ENCODE measurements at regions not wholly inside any gene's neighbourhood (a gene's known extent, or its start where the extent isn't known, plus 50 kb on each side); places are given as distances from the start of the nearest gene placed in this dataset.

DNA sequence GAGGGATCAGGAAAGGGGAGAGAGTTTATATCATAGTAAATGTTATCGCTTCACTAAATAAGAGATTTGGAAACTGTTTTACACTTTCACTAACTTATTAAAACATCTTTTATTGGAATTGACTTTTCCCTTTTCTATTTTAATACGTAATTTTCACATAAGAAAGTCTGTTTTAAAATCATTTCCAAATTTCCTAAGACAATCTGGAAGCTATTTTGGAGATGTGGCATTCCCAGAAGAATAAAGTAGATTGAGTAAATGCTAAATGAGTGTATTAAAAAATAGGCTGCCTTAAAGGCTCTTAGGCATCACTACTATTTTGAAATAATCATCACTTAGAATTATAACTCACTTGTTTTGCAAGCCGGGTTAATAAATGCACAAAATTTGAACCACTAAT, 763.5 kb downstream of the EDEM1 start:
- no peak for TF ChIP-seq POLR2A (IDR thresholded peaks at IDR 0.05)
- no peak for TF ChIP-seq EP300 (IDR thresholded peaks at IDR 0.05)
- no peak for TF ChIP-seq CTCF (IDR thresholded peaks at IDR 0.05)
- WGBS, 3 donors, result 79 to 86% (median 86%) methylated on average over 3 of the region's 3 CpGs
- Histone ChIP-seq H3K27me3 (no peaks in the 10 kb centered on the region), H3K36me3 (no peaks in the 10 kb centered on the region), H3K4me1 (ENCODE audit: insufficient read depth) (no peaks in the 10 kb centered on the region), H3K9me3 (no peaks in the 10 kb centered on the region), H3K4me3 (no peak overlapping the region), H3K27ac (no peak overlapping the region)
- intact Hi-C loops (cut with DNase I), result no loop called here
- DNase-seq, result no peak

GRCh38 chr3:5972586-5972985, 785.1 kb downstream of the EDEM1 start:
- Histone ChIP-seq H3K27ac (no peak overlapping the region), H3K36me3 (no peaks in the 10 kb centered on the region), H3K4me1 (ENCODE audit: insufficient read depth) (no peaks in the 10 kb centered on the region), H3K27me3 (no peaks in the 10 kb centered on the region), H3K4me3 (no peak overlapping the region), H3K9me3 (no peaks in the 10 kb centered on the region)
- intact Hi-C loops (cut with DNase I), result no loop called here
- no peak for DNase-seq
- 46 to 59% (median 48%) methylated on average over 5 of the region's 5 CpGs for WGBS, 3 donors
- TF ChIP-seq POLR2A (IDR thresholded peaks at IDR 0.05), result no peak
- TF ChIP-seq EP300 (IDR thresholded peaks at IDR 0.05), result no peak
- TF ChIP-seq CTCF (IDR thresholded peaks at IDR 0.05), result no peak

DNA sequence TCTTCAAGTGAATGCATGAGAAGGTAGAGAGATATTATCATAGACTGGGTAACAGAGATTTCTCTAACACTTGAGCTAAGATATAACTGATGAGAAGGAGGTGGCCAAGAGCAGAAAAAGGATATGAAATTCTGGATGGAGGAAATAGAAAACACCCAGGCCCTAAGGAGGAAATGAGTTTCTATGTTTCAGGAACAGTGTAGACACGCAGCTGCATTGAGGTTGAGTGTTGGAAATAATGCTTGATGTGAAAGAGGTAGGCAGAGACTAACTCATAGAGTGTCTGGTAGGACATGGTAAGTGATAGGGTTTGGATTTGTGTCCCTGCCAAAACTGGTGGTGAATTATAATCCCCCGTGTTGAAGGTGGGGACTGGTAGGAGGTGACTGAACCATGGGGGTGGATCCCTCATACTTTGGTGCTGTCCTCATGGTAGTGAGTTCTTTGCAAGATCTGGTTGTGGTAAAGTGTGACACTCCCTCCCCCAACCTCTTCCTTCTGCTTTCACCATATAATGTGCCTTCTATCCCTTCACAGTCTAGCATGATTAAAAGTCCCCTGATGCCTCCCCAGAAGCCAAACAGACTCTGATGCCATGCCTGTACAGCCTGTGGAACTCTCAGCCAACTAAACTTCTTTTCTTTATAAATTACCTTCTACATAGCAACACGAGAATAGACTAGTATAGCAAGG, 787.3 kb downstream of the EDEM1 start:
- Histone ChIP-seq H3K36me3 (no peaks in the 10 kb centered on the region), H3K4me3 (no peak overlapping the region), H3K27ac (no peak overlapping the region), H3K27me3 (no peaks in the 10 kb centered on the region), H3K4me1 (ENCODE audit: insufficient read depth) (no peaks in the 10 kb centered on the region), H3K9me3 (no peaks in the 10 kb centered on the region)
- TF ChIP-seq EP300 (IDR thresholded peaks at IDR 0.05), result no peak
- TF ChIP-seq POLR2A (IDR thresholded peaks at IDR 0.05), result no peak
- no peak for TF ChIP-seq CTCF (IDR thresholded peaks at IDR 0.05)
- intact Hi-C loops (cut with DNase I), result no loop called here
- WGBS, 3 donors, result 70 to 81% (median 81%) methylated on average over 3 of the region's 3 CpGs
- DNase-seq, result no peak

GRCh38 chr3:5977331-5977730, 789.8 kb downstream of the EDEM1 start:
- Histone ChIP-seq H3K4me1 (ENCODE audit: insufficient read depth) (no peaks in the 10 kb centered on the region), H3K9me3 (no peaks in the 10 kb centered on the region), H3K36me3 (no peaks in the 10 kb centered on the region), H3K4me3 (no peak overlapping the region), H3K27ac (no peak overlapping the region), H3K27me3 (no peaks in the 10 kb centered on the region)
- intact Hi-C loops (cut with DNase I), result no loop called here
- TF ChIP-seq CTCF (IDR thresholded peaks at IDR 0.05) (no peak), POLR2A (IDR thresholded peaks at IDR 0.05) (no peak), EP300 (IDR thresholded peaks at IDR 0.05) (no peak)
- WGBS, 3 donors, result 91 to 93% (median 91%) methylated on average over 8 of the region's 8 CpGs
- DNase-seq, result no peak
